GM12891 (cell line): ENCODE measurements at regions not wholly inside any gene's neighbourhood (a gene's known extent, or its start where the extent isn't known, plus 50 kb on each side); places are given as distances from the start of the nearest gene placed in this dataset.

Source experiments
- POLR2A ChIP-seq: IDR thresholded peaks from 2 replicates; pipeline ENCODE4 v1.6.1; 2011; ENCODE audit warnings: low read depth, low read length, control low read depth
- POLR2AphosphoS5 ChIP-seq: IDR thresholded peaks from 2 replicates; pipeline ENCODE4 v1.6.1; 2011; ENCODE audit warnings: low read depth, low read length, control low read depth

GRCh38 chr4:183017962-183018361 is 81.1 kb upstream of the WWC2 start:
- TF ChIP-seq POLR2A = no peak
- TF ChIP-seq POLR2AphosphoS5 = no peak
